Glomerular visceral epithelial cell (primary cell): ENCODE measurements at regions not wholly inside any gene's neighbourhood (a gene's known extent, or its start where the extent isn't known, plus 50 kb on each side); places are given as distances from the start of the nearest gene placed in this dataset.
"Not testable (repeated sequence)": the region's sequence is repeated elsewhere in the genome, so short reads cannot be mapped to it uniquely, and the experiment has no call there.

Experiments
- DNase-seq: peaks from one replicate; pipeline ENCODE4 v3.0.0-alpha.2; 2016; ENCODE audit errors: extremely low spot score

DNA sequence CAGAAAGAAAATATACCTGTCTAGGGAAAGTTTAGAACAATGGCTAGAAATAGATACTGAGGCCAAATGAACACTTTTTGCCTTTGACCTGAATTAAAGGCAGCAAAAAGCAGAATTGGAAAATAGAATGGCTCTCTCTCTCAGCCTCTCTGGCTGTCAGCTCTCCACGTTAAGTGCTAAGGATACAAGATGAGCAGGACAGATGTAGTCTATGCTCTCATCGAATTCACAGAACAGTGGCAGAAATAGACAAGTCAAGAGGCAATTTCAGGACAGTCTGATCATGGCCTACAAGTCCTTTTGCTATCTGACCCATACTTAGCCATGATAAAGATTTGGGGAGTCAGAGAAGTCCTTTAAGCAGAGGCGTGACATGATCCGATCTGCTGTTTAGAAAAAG is 120.2 kb upstream of the CREB1 start:
- DNase-seq: no peak

DNA sequence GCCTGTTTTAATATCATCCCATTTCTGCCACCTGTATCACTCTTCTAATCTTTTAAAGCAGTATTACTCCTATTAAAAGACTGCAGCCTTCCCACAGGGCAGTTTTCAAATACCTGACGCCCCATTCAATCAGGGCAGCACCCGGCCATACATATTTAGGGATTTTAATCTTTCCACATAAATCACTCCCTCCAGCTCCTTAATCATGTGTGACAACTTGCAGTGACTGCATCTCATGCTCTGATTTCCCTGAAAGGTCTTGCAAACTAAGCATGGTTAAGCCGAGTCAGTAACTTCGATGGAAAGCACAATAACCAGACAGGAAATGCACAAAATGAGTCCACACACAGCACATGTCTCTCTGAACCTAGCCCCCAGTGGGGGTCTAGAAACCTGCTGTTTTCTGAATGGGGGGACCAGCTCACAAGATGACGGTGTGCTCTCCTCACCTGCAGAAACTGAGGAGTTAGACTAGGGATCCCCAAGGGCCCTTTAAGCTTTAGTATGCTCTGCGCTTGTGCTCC is 116.9 kb upstream of the CREB1 start:
- DNase-seq: no peak

DNA sequence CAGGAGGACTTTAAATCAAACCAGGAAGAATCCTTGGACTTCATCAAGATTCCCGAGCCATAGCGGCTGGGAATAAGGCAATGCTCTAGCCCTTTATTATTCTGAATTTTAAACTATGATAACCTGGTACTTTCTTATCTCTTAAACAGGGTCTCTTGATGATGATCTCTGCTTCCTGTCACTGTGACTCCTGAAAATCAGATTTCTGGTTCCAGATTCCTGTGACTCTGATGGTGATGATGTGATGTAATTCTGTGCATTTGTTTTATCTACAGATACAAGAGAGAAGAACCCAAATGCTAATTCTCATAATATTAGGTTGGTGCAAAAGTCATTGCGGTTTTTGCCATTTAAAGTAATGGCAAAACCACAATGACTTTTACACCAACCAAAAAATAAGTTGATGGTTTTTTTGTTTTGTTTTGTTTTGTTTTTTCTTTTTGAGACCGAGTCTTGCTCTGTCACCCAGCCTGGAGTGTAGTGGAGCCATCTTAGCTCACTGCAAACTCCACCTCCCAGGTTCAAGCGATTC is 116.3 kb upstream of the CREB1 start:
- DNase-seq: no peak

DNA sequence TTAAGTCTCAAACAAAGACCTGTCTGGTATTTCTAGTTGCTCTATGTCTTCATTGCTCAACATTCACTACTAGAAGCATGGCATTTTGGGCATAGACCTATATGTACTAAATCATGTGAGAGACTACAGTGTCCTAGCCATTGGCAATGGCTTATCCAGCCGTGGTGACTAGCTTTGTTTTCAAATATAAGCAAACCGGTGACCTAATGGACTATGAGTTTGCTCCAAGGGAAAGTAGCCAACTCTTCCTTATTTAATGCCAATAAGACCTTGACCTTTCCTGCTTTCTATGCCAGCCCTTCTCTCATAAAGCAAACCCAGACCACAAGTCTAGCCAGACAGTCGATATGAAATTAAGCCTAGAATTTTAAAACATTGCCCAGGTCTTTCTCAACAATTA is 113.7 kb upstream of the CREB1 start:
- DNase-seq: peak; percentile 24

DNA sequence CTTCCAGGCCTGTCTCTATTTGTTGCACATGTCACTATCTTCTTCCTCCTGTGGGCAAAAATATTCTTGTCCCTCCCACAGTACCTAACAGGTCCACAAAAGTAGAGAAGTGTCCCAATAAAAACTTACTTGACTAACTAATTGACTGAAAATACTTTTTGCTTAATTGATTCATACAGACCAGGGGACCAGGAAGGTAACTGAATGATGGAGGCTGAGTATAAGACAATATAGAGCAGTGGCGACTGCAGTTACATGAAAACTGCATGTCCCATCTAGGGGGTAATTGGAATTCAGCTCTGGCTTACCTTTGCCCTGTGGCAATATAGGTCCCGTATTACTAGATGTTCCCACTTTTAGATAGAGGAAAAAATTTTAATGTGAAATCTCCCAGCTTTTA is 112.9 kb upstream of the CREB1 start:
- DNase-seq: no peak

DNA sequence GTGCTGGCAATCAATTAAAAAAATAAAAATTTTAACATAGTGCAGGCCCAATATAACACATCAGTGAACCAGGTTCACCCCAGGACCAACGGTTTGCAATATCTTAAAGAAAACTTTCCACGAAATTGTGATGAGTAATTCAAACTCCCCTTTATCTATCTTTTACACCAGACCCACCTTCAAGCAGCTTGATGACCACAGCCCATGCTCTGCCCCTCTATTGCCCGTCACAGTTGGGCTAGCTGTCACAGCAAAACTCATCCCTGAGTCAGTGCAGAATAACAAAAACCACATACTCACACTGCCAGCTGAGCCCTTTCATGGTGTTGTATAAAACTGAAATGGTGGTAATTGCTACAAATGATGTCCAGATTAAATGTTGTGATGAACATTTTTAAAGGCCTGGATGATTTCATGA is 112.5 kb upstream of the CREB1 start:
- DNase-seq: peak; percentile 76

DNA sequence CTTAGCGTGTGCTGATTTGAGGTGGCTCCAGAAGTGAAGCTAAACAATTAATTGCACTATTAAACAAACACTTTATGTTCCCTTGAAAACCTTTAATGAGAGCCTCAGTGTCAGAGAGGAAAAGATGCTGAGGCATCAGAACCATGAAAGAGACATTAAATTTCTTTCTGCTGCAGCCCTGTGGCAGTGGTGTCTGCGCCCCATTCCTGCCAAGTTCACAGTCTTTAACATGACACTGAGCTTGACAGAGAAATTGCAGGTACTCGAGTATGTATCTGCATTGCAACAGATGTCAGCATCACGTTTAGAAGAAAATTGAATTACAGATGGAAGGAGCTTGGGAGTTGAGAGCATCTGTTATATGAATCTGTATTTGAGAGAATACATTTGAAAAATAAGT is 111.3 kb upstream of the CREB1 start:
- DNase-seq: no peak

DNA sequence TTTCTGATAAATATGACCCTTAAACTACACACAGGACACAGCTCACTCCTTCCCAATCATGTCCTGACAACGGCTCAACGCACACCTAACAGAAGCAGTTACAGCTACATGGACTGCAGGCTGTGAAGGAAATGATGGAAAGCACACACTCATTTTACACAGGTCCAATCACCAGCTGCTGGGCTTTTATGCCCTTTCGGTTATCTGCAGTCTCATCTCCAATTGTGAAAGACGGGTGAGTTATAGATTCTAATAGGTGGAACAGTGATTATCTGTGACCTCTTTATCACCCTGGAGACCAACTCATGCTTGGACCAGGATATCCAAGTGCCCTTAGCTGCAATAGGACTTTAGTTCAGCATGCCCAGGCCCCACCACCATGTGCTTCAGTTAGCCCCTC is 110.4 kb upstream of the CREB1 start:
- DNase-seq: no peak

DNA sequence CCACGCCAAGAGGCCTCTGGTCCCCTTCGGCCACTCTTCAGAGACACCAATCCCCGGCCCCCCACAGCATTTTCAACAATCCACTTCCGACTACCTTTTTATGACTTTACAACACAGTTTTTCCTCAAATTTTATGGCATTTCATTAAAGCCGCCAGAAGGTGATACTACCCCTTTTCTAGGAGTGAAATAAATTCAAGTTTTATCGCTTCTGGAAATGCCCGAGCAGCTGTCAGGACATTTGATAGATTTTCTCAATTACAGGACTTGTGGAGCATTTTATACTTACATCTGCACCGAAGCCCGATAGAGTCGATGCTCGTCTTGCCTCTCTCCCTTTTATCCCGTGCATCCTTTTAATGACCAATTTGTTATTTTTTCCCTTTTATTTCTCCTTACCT is 108.1 kb upstream of the CREB1 start:
- no peak for DNase-seq

DNA sequence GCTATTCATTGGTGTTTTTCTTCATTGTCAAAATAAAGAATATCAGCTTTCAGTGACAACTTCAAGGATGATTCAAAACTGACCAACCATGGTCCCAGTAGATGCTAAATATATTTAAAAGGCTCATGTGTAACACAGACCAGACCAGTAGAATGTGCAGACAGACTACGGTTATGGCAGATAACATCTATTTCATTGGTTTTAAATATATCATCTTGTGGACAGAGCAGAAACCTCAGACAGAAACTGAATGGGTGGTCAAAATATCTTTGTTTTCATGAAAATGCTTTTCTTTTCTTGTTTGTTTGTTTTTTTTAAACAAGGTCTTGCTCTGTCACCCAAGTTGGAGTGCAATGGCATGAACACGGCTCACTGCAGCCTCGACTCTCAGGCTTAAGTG is 107.4 kb upstream of the CREB1 start:
- no peak for DNase-seq

DNA sequence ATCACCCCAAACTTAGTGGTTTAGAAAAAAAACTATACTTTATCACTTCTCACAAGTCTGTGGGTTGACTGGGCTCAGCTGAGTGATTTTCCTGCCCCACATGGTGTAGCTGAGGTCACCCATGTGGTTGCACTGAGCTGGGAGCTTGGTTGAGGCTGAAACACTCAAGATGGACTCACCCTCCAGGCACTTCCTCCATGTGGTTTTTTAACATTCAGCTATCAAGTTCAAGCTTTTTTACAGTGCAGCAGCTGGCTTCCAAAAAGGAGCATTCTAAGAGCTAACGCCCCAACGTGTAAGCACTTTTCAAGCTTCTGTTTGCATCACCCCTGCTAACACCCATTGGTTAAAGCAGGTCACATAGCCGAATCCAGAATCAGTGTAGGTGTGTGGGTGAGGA is 105.9 kb upstream of the CREB1 start:
- peak; percentile 96 for DNase-seq

DNA sequence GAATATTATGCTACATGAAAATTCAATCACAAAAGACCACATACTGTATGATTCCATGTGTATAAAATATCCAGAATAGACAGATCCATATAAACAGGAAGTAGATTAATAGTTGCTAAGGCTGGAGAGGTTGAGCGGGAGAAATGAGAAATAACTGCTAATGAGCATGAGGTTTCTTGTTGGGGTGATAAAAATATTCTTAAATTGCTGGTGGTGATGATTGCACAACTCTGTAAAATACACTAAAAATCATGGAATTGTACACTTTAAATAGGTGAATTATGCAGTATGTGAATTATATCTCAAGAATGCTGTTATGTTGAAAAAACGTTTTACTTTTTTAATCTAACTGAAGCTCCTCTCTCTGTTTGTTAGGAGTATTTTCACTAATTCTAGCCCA is 101.8 kb upstream of the CREB1 start:
- DNase-seq: no peak

DNA sequence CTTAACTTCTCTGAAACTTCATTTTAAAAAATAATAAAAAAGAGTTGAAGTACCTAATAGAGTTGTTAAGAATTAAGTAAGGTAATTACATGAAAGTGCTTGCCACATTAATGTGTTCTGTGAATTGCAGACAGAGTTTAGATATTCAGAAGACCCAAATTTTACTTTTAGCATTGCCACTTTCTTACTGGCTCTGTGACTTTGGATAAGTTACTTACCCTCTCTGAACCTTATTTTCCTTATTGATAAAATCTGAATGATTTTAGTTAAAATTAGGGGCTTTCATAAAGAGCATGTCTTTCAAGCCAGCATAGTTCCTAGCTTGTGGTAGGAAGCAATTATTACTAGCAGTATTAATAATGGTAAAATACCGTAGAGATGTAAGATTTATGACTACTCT is 101.2 kb upstream of the CREB1 start:
- DNase-seq: no peak

DNA sequence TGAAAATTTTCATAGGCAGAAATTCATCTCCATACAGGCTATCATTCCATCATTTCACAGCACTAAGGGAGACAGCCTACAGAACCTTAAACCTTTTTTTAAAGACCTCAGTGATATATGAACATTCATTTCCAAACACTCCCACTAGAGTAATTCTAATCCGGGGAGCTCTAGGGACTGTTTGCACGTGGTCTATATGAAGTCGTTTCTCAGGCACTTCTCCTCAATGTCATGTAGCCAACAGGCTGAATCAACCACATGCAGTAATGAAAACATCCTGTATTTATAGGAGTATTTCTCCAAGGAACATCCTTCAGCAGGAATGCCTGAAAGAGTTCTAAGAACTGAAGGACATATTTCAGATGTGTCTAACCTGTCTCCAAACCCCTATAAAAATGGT is 97.3 kb upstream of the CREB1 start:
- no peak for DNase-seq

DNA sequence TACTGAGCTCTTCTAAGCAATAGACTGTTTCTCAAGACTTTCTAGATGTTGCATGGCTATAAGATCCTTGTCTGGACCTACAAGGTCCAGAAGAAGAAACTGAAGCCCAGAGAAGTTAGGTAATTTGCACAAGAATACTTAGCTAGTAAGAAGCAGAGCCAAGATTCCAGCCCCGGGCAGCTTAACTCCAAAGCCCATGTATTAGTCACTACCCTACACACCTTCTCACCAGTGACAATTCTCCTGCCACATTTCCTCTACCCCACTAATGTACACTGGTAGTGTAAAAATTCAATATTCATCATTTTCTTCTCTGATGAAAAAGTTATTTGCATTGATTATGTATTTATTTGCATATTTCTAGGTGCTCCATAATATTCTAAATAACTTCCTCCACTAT is 95.5 kb upstream of the CREB1 start:
- no peak for DNase-seq

DNA sequence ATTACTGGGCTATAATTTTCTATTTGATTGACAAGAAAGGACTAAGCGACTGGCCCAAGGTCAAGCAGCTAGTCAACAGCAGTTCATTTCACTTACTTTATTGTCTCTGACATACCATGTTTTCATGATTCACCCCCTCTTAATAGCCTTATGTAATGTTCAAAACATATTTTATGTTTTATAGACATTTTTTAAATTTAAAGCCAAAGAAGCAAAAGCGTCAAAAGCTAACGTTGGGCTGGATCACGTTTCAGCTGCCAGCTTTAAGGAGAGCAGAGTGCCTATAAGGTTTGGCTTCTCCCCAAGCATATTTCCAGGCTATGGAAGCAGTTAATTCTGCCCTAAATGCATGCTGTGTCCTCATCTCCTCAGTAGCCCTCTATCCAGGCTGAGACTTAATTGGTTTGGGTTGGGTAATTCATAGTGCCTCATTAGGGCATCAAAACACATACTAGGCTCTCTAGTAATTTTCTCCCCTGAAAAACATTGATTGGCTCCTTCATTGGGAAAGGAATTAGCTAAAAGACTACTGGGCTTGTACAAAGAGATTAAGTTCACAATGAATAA is 94.8 kb upstream of the CREB1 start:
- no peak for DNase-seq

DNA sequence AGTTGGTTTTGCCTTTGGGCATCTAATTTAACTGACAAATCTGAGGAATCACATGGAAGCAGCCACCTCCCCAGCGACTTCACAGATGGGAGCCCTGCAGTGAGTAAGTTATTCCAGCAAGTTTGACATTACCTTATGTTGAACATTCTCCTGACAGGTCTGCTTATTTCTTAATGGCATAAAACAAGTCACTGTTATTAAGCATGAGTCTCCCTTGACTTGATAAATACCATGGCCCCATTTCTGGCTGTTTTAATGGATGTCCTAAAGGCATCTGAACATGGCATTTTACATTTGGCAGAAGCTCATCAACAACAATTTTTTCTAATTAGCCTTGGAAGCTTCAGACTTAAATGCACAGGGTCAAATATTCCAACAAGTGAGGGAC is 92.6 kb upstream of the CREB1 start:
- DNase-seq: no peak

DNA sequence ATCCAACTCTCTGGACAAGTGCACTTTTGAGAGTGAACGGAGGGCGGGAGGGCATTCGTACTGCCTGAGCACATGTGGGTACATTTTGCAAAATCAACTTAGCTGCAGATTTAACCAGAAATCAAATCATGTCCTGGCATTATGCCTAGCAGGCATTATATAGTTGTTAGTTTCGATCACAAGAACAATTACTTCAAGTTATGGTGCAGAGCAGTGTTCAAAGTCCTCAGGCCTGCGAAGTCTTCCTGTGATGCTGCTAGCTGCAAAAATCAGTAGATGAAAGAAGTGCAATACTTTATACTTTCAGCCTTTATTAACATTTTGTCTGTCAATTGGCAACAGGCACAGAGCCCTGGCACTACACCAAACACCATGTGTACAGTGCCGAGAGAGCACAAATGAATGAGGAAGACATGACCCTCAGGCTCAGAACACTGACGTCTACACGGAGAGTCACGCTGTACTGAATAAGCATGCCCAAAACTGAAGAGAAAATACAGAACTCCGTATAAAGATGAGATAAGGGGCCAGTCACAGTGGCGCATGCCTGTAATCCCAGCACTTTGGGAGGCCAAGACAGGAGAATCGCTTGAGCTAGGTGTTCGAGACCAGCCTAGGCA is 92.1 kb upstream of the CREB1 start:
- DNase-seq: no peak

DNA sequence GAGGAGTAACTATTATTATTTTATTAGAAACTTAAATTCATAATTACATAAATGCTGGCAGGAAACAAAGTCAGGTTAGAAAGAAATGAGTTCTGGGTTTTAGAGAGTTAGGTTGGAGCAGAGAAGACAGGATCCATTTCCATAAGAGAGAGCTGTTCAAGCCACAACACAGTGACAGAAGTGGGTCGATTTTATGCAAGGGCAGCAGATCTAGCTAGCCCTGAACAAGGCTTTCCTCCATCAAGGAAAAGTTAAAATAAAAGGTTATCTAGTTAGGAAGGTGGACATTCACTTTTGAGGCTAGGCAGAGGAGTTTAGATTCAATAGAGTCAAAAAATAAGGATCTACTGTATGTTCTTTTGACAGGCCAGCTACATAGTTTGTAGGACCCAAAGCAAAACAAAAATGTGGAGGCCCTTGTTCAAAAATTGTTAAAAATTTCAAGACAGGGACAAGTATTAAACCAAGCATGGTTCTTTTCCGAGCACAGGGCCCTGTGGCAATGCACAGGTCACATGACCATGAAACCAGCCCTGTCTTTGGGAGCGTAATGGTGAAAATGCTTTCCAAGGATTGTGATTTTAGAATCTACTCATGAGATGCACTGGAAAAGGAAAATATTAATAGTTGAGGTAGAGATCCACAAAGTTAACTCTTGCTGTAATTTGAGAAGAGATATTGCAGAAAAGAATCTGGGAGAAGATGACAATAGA is 91.2 kb upstream of the CREB1 start:
- DNase-seq: no peak

DNA sequence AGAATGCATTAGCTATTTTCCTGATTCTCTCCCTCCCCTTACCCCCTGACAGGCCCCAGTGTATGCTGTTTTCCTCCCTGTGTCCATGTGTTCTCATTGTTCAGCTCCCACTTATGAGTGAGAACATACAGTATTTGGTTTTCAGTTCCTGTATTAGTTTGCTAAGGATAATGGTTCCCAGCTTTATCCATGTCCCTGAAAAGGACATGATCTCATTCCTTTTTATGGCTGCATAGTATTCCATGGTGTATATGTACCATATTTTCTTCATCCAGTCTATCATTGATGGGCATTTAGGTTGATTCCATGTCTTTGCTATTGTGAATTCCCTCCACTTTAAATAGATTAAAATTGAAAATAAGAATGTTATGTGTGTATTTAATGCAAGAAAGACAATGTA is 89.9 kb upstream of the CREB1 start:
- not testable (repeated sequence) for DNase-seq

DNA sequence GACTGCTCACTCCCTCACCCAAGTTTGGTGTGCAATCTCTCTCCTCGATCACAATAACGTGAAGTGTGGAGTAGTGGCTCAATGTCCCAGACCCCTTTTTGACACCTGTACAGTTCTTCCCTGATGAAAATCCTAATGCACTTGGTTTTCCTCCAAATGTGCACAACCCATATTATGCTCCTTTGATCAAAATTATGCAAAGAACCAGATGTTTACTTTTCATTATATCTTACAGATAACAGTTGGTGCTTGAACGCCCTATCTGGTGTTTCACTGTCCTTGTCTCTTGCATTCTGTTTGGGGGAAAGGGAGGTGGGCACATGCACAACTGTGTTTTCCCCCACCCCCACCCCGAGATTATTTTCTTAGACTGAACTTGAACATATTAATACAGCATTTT is 85.0 kb upstream of the CREB1 start:
- no peak for DNase-seq

DNA sequence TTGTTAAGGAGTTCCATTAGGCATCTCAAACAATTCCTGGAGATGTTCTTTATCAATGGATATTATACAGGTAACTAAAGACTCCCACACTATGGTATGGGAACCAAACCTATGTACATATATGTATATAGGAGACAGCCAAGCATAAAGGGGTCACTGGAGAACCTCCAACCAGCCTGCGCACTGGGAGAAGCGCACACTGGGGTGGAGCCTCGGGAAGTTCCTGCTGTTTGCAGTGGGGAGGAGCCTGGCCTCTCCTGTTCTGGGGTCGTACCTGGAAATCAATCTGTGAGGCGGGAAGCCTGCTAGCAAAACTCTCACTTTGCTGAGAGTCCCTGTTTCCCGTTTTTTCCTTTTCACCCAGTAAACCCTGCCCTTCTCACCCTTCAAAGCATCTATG is 83.1 kb upstream of the CREB1 start:
- DNase-seq: no peak

DNA sequence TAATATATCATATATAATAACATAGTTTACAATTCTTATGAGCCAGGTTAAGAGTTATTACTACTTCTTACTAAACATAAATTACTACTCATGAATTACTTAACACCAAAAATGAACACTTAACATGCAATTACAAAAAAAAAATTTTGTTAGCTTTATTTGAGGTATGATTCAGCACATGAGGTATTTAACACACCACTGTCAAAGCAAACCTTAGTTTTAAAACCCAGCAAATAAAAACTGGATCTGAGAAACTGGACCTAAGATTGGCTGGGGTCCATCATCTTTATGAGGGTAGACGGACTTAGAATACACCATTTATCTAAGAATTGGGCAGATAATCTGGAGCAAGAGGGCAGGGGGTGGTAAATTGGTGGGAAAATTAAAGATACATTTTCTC is 81.8 kb upstream of the CREB1 start:
- DNase-seq: no peak
